SW 1271 (cell line): ENCODE measurements at regions not wholly inside any gene's neighbourhood (a gene's known extent, or its start where the extent isn't known, plus 50 kb on each side); places are given as distances from the start of the nearest gene placed in this dataset.

ENCODE experiments used
- DNase-seq, 2 experiments: peaks; one replicate each; lab custom pipeline; 2025; lab: John Stamatoyannopoulos, UW

GRCh38 chr15:26374806-26375205 lies 398.1 kb downstream of the GABRB3 start:
- DNase-seq: no peak

DNA sequence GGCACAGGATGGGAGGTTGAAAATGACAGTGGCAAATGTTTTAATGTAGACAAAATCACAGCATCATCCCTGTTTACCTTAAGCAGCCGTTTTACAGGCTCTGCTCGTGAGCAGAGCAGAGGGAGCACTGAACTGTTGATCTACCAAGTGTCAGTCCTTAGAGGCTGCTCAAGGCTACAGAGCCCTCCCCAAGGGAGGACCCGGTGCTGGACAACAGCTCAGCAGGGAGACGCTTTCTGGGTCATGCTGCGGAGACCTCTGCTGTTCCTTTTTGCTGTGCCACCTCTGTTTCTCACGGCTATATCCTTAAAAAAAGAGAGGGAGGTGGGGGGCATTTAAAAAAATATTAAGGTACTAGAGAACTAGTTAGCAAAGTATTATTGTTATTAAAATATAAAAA lies 400.2 kb downstream of the GABRB3 start:
- no peak for DNase-seq

DNA sequence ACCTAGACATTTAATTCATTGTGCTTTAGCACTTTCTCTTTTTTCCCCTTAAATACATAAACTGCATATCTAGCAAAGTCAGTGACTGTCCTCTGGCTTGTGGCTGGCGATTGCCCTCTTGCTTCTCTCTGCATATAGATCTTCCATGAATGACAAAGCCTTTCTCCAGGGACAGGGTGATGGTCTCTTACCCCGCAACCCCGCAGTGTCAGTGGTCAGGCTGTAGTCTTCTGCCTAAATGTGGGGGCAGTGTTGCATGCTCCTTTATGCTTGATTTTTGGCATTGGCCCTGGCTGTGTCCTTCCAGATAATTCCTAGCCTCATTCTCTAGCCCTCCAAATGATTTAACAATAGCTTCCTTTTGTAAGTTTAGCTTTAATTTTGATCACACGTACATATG lies 407.8 kb downstream of the GABRB3 start:
- no peak for DNase-seq

GRCh38 chr15:26359855-26360254 lies 413.0 kb downstream of the GABRB3 start:
- no peak for DNase-seq

DNA sequence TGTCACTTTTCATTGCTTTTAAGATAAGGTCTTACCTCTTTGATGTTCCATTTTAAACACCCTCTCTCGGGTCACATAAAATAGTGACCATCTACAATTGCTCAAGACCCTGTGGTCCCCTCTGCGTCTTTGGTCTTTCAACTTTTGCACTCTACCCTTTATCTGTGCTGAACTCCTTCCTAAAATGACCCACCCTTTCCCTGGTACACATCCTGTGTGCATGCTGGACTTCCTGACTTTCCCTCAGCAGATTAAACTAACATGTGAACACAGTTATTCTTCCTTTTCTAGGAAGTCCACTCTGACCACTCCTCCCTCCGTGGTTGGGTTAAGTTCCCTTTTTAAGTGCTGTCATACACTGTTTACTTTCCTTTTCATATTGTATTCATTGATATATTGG lies 414.2 kb downstream of the GABRB3 start:
- DNase-seq: no peak

GRCh38 chr15:26357653-26358052 lies 415.2 kb downstream of the GABRB3 start:
- DNase-seq: no peak

DNA sequence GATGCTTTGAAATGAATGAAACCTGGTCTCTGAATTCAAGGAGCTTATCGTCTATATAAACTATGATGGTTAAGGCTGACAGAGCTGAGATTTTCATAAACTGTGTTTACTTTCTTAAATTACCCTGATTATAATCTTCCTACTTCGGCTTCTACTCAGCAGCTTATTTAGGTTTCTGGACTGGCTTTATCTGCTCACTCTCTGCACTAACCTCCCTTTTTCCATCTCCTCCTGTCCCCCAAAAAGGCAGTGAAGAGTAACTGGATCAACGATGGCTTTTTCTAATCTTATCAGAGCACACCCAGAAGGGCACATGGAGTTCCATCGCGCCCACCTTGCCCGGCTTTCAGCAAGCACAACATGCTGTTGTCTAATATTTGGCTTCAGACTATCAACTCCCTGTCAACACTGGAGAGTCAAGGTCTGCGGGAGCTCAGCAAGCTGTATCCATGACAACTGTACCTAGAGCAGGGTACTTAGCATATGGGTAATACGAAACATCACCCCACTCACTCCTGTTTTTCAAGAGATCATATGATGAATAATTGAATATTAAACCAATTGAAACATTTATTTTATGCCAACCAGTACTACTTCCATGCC lies 417.3 kb downstream of the GABRB3 start:
- no peak for DNase-seq

GRCh38 chr15:26352909-26353308 lies 420.0 kb downstream of the GABRB3 start:
- no peak for DNase-seq

- no peak for DNase-seq
Measured at GRCh38 chr15:26352406-26352805, 420.5 kb downstream of the GABRB3 start.

DNA sequence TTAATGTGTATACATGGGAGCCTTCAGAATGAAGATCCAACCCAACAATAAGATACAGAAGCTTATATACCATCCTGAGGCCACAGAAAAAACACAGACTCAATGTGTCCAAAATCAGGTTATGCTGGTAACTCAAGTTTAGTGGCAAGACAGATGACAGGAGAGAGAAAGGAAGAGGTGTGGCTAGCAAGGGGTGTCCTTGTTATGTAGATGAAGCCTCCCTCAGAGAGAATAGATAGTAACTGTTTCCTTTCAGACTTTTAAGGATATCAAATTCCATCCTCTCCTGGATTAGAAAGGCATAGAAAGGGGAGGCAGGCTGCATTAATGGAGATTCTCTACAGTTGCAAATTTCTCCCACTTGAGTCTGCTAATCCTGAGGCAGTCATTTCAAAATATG lies 447.4 kb downstream of the GABRB3 start:
- no peak for DNase-seq

- no peak for DNase-seq
Measured at GRCh38 chr15:26323566-26323965, 449.3 kb downstream of the GABRB3 start.

- DNase-seq: no peak
Measured at GRCh38 chr15:26318689-26319088, 454.2 kb downstream of the GABRB3 start.

DNA sequence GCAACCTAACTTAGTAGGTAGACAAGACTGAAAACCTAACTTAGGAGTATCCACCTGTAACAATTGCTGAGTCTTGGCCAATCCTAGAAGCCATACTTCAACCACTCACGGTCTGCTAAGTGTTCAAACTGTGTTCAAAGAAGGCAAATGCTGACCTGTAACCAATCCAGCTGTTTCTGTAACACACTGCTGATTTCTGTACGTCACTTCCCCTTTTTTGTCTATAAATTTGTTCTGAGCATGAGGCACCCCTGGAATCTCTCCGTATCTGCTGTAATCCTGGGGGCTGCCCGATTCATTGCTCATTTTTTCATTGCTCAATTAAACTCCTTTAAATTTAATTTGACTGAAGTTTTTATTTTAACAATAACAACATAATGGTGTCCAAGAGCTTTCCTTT lies 451.4 kb upstream of the ATP10A start:
- DNase-seq: no peak

DNA sequence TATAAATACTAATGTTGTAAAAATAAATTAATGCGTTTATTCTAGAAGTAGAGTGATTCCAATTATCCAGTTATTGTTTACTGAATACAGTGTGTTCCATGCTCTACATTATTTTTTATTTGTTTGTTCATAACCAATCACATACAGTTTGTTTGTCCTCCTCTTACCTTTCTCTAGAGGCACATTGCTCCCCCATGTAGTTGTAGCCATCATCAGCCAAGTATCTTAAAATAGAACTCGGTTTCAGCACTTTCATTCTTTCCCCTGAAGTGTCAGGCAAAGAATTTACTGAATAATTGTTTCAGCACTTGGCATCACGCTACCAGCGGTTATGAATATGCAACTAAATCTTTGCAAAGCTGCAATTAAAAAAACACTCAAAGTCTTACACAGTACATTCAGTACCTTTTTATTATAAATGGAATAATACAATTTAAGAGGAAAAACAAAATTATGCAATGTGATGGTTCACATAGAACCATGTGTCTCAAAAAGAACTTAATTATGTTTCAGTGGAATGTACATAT lies 448.6 kb upstream of the ATP10A start:
- no peak for DNase-seq

DNA sequence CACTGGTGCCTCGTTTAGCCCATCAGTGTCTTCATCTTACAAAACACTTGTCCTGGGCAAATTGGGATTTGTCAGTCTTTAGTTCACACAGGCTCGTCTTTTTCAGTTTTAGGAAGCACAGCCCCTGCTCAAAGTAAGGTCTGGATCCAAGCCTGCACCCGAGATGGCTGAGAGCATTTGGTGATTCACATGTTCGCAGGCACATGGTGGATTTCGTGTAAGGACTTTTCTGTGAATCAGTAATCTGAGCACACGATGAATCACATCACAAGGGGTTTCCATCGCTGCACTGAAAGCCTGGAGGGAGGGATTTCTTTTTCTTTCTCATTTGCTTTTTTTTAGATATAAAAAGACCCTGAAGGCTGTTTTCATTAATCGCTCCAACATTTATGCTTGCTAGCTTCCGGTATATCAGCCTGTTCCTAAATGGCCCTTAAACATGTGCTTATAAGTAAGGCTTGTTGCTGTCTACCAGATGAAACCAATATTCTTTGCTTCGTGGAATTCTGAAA lies 435.6 kb upstream of the ATP10A start:
- no peak for DNase-seq

DNA sequence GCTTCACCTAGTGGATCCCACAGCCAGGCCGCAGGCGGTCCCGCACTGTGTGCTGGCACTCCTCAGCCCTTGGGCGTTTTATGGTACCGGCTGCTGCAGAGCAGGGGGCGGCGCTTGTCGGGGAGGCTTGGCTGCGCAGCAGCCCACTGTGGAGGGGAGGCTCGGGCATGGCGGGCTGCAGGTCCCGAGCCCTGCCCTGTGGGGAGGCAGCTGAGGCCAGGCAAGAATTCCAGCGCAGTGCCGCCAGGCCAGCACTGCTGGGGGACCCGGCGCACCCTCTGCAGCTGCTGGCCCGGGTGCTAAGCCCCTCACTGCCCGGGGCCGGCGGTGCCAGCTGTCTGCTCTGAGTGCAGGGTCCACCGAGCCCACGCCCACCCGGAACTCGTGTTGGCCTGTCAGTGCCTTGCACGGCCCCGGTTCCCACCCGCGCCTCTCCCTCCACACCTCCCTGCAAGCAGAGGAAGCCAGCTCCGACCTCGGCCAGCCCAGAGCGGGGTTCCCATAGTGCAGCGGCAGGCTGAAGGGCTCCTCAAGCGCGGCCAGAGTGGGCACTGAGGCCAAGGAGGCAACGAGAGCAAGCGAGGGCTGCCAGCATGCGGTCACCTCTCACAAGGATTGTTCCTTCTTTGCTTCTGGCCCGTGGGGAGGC lies 435.0 kb upstream of the ATP10A start:
- no peak for DNase-seq

- DNase-seq: no peak
Measured at GRCh38 chr15:26295336-26296085, 432.4 kb upstream of the ATP10A start.

GRCh38 chr15:26294059-26294689 lies 431.0 kb upstream of the ATP10A start:
- no peak for DNase-seq

- DNase-seq: no peak
Measured at GRCh38 chr15:26287381-26287780, 424.3 kb upstream of the ATP10A start.

- no peak for DNase-seq
Measured at GRCh38 chr15:26280281-26280680, 417.2 kb upstream of the ATP10A start.

- no peak for DNase-seq
Measured at GRCh38 chr15:26261966-26262365, 398.8 kb upstream of the ATP10A start.

- no peak for DNase-seq
Measured at GRCh38 chr15:26261413-26261812, 398.3 kb upstream of the ATP10A start.
